ENCODE measurements at regions not wholly inside any gene's neighbourhood (a gene's known extent, or its start where the extent isn't known, plus 50 kb on each side); places are given as distances from the start of the nearest gene placed in this dataset.

GRCh38 chr18:78812067-78812466 is 167.6 kb upstream of the SALL3 start:
- no peak overlapping the region for H2BK5ac ChIP-seq (ENCODE audit: low read length)
- no peak overlapping the region for H3K4ac ChIP-seq (ENCODE audit: low read length)
- H3K14ac ChIP-seq (ENCODE audit: low read length) = no peak overlapping the region
- no peaks in the 10 kb centered on the region for H3K36me3 ChIP-seq (replicated peaks in 1 of 2; ENCODE audit: control insufficient read depth in 2 of 2, insufficient read depth in 2 of 2, low read length in 2 of 2)
- no peak overlapping the region for H3K9ac ChIP-seq (ENCODE audit: low read depth, low read length, poor library complexity)
- peaks cover 0 to 6% of the 10 kb centered on the region in 2 donors for H3K9me3 ChIP-seq (replicated peaks in 1 of 2; ENCODE audit: control insufficient read depth in 2 of 2, insufficient read depth in 1 of 2, low read depth in 1 of 2, low read length in 2 of 2)
- no peak overlapping the region for H4K91ac ChIP-seq (ENCODE audit: low read depth, low read length, poor library complexity)
- H3K79me1 ChIP-seq (ENCODE audit: low read depth, low read length) = peaks cover 2% of the 10 kb centered on the region
- H2BK15ac ChIP-seq (ENCODE audit: low read length) = no peak overlapping the region
- no CpG with 5 or more reads among the region's 9 CpGs for WGBS, 2 donors (ENCODE audit: extremely low coverage in 2 of 2, insufficient read length in 2 of 2, insufficient replicate concordance in 1 of 2)
- no peak overlapping the region for H2AK5ac ChIP-seq (ENCODE audit: low read depth, low read length)
- peaks cover 0 to 29% (median 0%) of the 10 kb centered on the region in 3 experiments for H3K27me3 ChIP-seq (ENCODE audit: control insufficient read depth in 3 of 3, insufficient read depth in 3 of 3, low read depth in 1 of 3, low read length in 3 of 3)
- no peak overlapping the region for H3K27ac ChIP-seq (replicated peaks; ENCODE audit: low read length)
- H3K23ac ChIP-seq (ENCODE audit: low read depth, low read length, poor library complexity) = peak overlapping the region; percentile 18
- peak overlapping the region; percentile 60 for H3K18ac ChIP-seq (ENCODE audit: low read length)
- H3K4me1 ChIP-seq (ENCODE audit: control insufficient read depth in 2 of 2, insufficient read depth in 1 of 2, low read depth in 1 of 2, low read length in 2 of 2) = peaks cover 0 to 12% of the 10 kb centered on the region in 2 donors
- H3K4me3 ChIP-seq (ENCODE audit: low read length in 2 of 2) = no peak overlapping the region
- H2BK12ac ChIP-seq (ENCODE audit: low read length) = no peak overlapping the region
- DNase-seq (ENCODE audit: low spot score) = no peak
- H2BK120ac ChIP-seq (ENCODE audit: low read depth, low read length) = no peak overlapping the region
- no peak overlapping the region for H2AFZ ChIP-seq (ENCODE audit: low read length)
- no peak overlapping the region for H4K8ac ChIP-seq (ENCODE audit: low read depth, low read length)
- no peak overlapping the region for H3K4me2 ChIP-seq (ENCODE audit: insufficient read depth, low read length, poor library complexity, severe bottlenecking)

DNA sequence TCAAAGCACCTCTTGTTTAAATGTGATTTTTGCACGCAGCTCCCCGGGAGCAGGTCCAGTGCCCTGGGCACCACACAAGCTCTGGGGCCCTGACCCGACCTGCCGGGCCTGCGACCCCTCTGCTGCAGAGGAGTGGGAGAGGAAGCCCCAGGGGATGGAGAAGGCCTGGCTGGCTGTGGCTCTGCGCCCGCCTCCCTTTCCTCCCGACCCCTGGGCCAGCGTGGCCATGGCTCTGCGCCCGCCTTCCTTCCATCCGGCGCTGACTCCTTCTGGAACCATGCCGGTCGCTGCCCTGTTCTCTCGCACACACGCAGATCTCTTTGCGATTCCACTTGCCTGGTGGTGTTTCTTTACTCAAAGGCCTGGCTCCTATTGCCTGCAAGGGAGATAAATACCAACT is 166.5 kb upstream of the SALL3 start:
- Histone ChIP-seq H3K27me3 (ENCODE audit: control insufficient read depth in 3 of 3, insufficient read depth in 3 of 3, low read depth in 1 of 3, low read length in 3 of 3) (peaks cover 0 to 29% (median 0%) of the 10 kb centered on the region in 3 experiments), H2BK5ac (ENCODE audit: low read length) (no peak overlapping the region), H3K36me3 (replicated peaks in 1 of 2; ENCODE audit: control insufficient read depth in 2 of 2, insufficient read depth in 2 of 2, low read length in 2 of 2) (no peaks in the 10 kb centered on the region), H3K4ac (ENCODE audit: low read length) (no peak overlapping the region), H2AFZ (ENCODE audit: low read length) (no peak overlapping the region), H2AK5ac (ENCODE audit: low read depth, low read length) (peak overlapping the region; percentile 80), H3K4me2 (ENCODE audit: insufficient read depth, low read length, poor library complexity, severe bottlenecking) (no peak overlapping the region), H4K8ac (ENCODE audit: low read depth, low read length) (no peak overlapping the region), H3K9me3 (replicated peaks in 1 of 2; ENCODE audit: control insufficient read depth in 2 of 2, insufficient read depth in 1 of 2, low read depth in 1 of 2, low read length in 2 of 2) (peaks cover 0 to 6% of the 10 kb centered on the region in 2 donors), H3K4me1 (ENCODE audit: control insufficient read depth in 2 of 2, insufficient read depth in 1 of 2, low read depth in 1 of 2, low read length in 2 of 2) (peaks cover 0 to 12% of the 10 kb centered on the region in 2 donors), H3K23ac (ENCODE audit: low read depth, low read length, poor library complexity) (no peak overlapping the region), H3K4me3 (ENCODE audit: low read length in 2 of 2) (no peak overlapping the region), H3K18ac (ENCODE audit: low read length) (peak overlapping the region; percentile 84), H4K91ac (ENCODE audit: low read depth, low read length, poor library complexity) (no peak overlapping the region), H2BK15ac (ENCODE audit: low read length) (no peak overlapping the region), H3K9ac (ENCODE audit: low read depth, low read length, poor library complexity) (no peak overlapping the region), H3K14ac (ENCODE audit: low read length) (peak overlapping the region; percentile 26), H3K27ac (replicated peaks; ENCODE audit: low read length) (no peak overlapping the region), H2BK120ac (ENCODE audit: low read depth, low read length) (no peak overlapping the region), H3K79me1 (ENCODE audit: low read depth, low read length) (peaks cover 2% of the 10 kb centered on the region), H2BK12ac (ENCODE audit: low read length) (no peak overlapping the region)
- WGBS, 2 donors (ENCODE audit: extremely low coverage in 2 of 2, insufficient read length in 2 of 2, insufficient replicate concordance in 1 of 2) = no CpG with 5 or more reads among the region's 18 CpGs
- no peak for DNase-seq (ENCODE audit: low spot score)

GRCh38 chr18:78813936-78814710 is 165.5 kb upstream of the SALL3 start:
- Histone ChIP-seq H3K23ac (ENCODE audit: low read depth, low read length, poor library complexity) (no peak overlapping the region), H2AFZ (ENCODE audit: low read length) (no peak overlapping the region), H2BK15ac (ENCODE audit: low read length) (no peak overlapping the region), H3K27me3 (ENCODE audit: control insufficient read depth in 3 of 3, insufficient read depth in 3 of 3, low read depth in 1 of 3, low read length in 3 of 3) (peaks cover 0 to 29% (median 0%) of the 10 kb centered on the region in 3 experiments), H3K27ac (replicated peaks; ENCODE audit: low read length) (no peak overlapping the region), H2AK5ac (ENCODE audit: low read depth, low read length) (no peak overlapping the region), H3K79me1 (ENCODE audit: low read depth, low read length) (peaks cover 2% of the 10 kb centered on the region), H4K91ac (ENCODE audit: low read depth, low read length, poor library complexity) (no peak overlapping the region), H3K9me3 (replicated peaks in 1 of 2; ENCODE audit: control insufficient read depth in 2 of 2, insufficient read depth in 1 of 2, low read depth in 1 of 2, low read length in 2 of 2) (peaks cover 0 to 6% of the 10 kb centered on the region in 2 donors), H3K18ac (ENCODE audit: low read length) (peak overlapping the region; percentile 36), H3K36me3 (replicated peaks in 1 of 2; ENCODE audit: control insufficient read depth in 2 of 2, insufficient read depth in 2 of 2, low read length in 2 of 2) (no peaks in the 10 kb centered on the region), H3K4me1 (ENCODE audit: control insufficient read depth in 2 of 2, insufficient read depth in 1 of 2, low read depth in 1 of 2, low read length in 2 of 2) (peaks cover 0 to 7% of the 10 kb centered on the region in 2 donors), H3K9ac (ENCODE audit: low read depth, low read length, poor library complexity) (no peak overlapping the region), H3K4ac (ENCODE audit: low read length) (no peak overlapping the region), H3K4me3 (ENCODE audit: low read length in 2 of 2) (no peak overlapping the region), H3K4me2 (ENCODE audit: insufficient read depth, low read length, poor library complexity, severe bottlenecking) (no peak overlapping the region), H2BK120ac (ENCODE audit: low read depth, low read length) (no peak overlapping the region), H2BK12ac (ENCODE audit: low read length) (no peak overlapping the region), H2BK5ac (ENCODE audit: low read length) (no peak overlapping the region), H4K8ac (ENCODE audit: low read depth, low read length) (no peak overlapping the region), H3K14ac (ENCODE audit: low read length) (no peak overlapping the region)
- no peak for DNase-seq (ENCODE audit: low spot score)
- WGBS, 2 donors (ENCODE audit: extremely low coverage in 2 of 2, insufficient read length in 2 of 2, insufficient replicate concordance in 1 of 2) = no CpG with 5 or more reads among the region's 24 CpGs

DNA sequence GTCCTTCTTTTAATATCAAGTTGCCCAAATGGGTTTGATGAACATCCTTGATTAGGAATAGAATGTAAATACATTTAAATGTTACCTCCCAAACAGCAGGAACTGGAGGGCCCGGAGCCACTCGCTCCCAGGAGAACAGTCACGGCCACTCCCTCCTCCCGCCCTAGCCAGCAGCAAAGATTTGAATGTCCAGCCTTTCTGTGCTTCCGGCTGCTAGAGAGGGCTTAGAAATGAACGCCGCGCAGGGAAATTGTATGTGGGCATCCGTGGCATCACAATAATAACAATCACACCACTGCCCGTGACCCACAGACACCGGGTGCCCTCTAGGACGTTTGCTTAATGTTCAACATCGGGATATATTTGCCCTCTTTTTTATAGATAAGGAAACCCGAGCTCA is 164.9 kb upstream of the SALL3 start:
- DNase-seq (ENCODE audit: low spot score) = no peak
- WGBS, 2 donors (ENCODE audit: extremely low coverage in 2 of 2, insufficient read length in 2 of 2, insufficient replicate concordance in 1 of 2) = no CpG with 5 or more reads among the region's 14 CpGs
- no peak overlapping the region for H3K9ac ChIP-seq (ENCODE audit: low read depth, low read length, poor library complexity)
- H3K36me3 ChIP-seq (replicated peaks in 1 of 2; ENCODE audit: control insufficient read depth in 2 of 2, insufficient read depth in 2 of 2, low read length in 2 of 2) = no peaks in the 10 kb centered on the region
- no peak overlapping the region for H3K14ac ChIP-seq (ENCODE audit: low read length)
- peaks cover 0 to 29% (median 0%) of the 10 kb centered on the region in 3 experiments for H3K27me3 ChIP-seq (ENCODE audit: control insufficient read depth in 3 of 3, insufficient read depth in 3 of 3, low read depth in 1 of 3, low read length in 3 of 3)
- no peak overlapping the region for H2BK120ac ChIP-seq (ENCODE audit: low read depth, low read length)
- no peak overlapping the region for H3K4ac ChIP-seq (ENCODE audit: low read length)
- H3K79me1 ChIP-seq (ENCODE audit: low read depth, low read length) = peaks cover under 1% of the 10 kb centered on the region
- H3K18ac ChIP-seq (ENCODE audit: low read length) = no peak overlapping the region
- no peak overlapping the region for H2BK5ac ChIP-seq (ENCODE audit: low read length)
- no peak overlapping the region for H3K27ac ChIP-seq (replicated peaks; ENCODE audit: low read length)
- H2AK5ac ChIP-seq (ENCODE audit: low read depth, low read length) = no peak overlapping the region
- H2BK12ac ChIP-seq (ENCODE audit: low read length) = no peak overlapping the region
- H3K23ac ChIP-seq (ENCODE audit: low read depth, low read length, poor library complexity) = no peak overlapping the region
- peaks cover 0 to 4% of the 10 kb centered on the region in 2 donors for H3K4me1 ChIP-seq (ENCODE audit: control insufficient read depth in 2 of 2, insufficient read depth in 1 of 2, low read depth in 1 of 2, low read length in 2 of 2)
- H2AFZ ChIP-seq (ENCODE audit: low read length) = no peak overlapping the region
- no peak overlapping the region for H2BK15ac ChIP-seq (ENCODE audit: low read length)
- no peak overlapping the region for H4K91ac ChIP-seq (ENCODE audit: low read depth, low read length, poor library complexity)
- H4K8ac ChIP-seq (ENCODE audit: low read depth, low read length) = no peak overlapping the region
- H3K9me3 ChIP-seq (replicated peaks in 1 of 2; ENCODE audit: control insufficient read depth in 2 of 2, insufficient read depth in 1 of 2, low read depth in 1 of 2, low read length in 2 of 2) = peaks cover 0 to 4% of the 10 kb centered on the region in 2 donors
- H3K4me3 ChIP-seq (ENCODE audit: low read length in 2 of 2) = no peak overlapping the region
- no peak overlapping the region for H3K4me2 ChIP-seq (ENCODE audit: insufficient read depth, low read length, poor library complexity, severe bottlenecking)

Data from neuronal stem cell (in vitro differentiated cells).